Liver (tissue), 8 donors: ENCODE measurements at regions not wholly inside any gene's neighbourhood (a gene's known extent, or its start where the extent isn't known, plus 50 kb on each side); places are given as distances from the start of the nearest gene placed in this dataset.

Experiments
- DNase-seq: peaks from one replicate; pipeline ENCODE4 v3.0.0-alpha.2; 2017; ENCODE audit warnings: low spot score
- H3K27ac ChIP-seq, 2 donors: one replicate each; pipeline ENCODE4 v1.7.0; 2013; ENCODE audit warnings: inconsistent platforms in 2 of 2, low read length in 2 of 2, control low read depth in 1 of 2, low read depth in 1 of 2, mild to moderate bottlenecking in 1 of 2
- H3K27me3 ChIP-seq, 4 donors: one replicate each; pipeline versions ENCODE4 v1.6.1 to v1.7.0; 2013; ENCODE audit warnings: low read length in 3 of 4, inconsistent platforms in 1 of 4, mild to moderate bottlenecking in 1 of 4, moderate library complexity in 1 of 4; ENCODE audit not compliant: control insufficient read depth in 4 of 4, insufficient read depth in 4 of 4
- H3K36me3 ChIP-seq, 4 donors: one replicate each; pipeline versions ENCODE4 v1.6.1 to v1.7.0; 2013; ENCODE audit warnings: low read length in 3 of 4, mild to moderate bottlenecking in 3 of 4, low read depth in 1 of 4, moderate library complexity in 1 of 4; ENCODE audit not compliant: control insufficient read depth in 4 of 4, insufficient read depth in 3 of 4
- H3K4me1 ChIP-seq, 4 donors: one replicate each; pipeline versions ENCODE4 v1.6.1 to v1.7.0; 2013; ENCODE audit warnings: low read length in 3 of 4, mild to moderate bottlenecking in 3 of 4, moderate library complexity in 1 of 4; ENCODE audit not compliant: control insufficient read depth in 4 of 4, insufficient read depth in 4 of 4
- H3K4me3 ChIP-seq, 3 donors: one replicate each; pipeline versions ENCODE4 v1.6.1 to v1.7.0; 2013; ENCODE audit warnings: low read length in 3 of 3, control low read depth in 1 of 3, low read depth in 1 of 3, mild to moderate bottlenecking in 1 of 3
- H3K9ac ChIP-seq, 2 donors: one replicate each; pipeline ENCODE4 v1.7.0; 2013; ENCODE audit warnings: low read length in 2 of 2, mild to moderate bottlenecking in 2 of 2, moderate library complexity in 2 of 2, control low read depth in 1 of 2, low read depth in 1 of 2
- H3K9me3 ChIP-seq, 4 donors: one replicate each; pipeline versions ENCODE4 v1.6.1 to v1.7.0; 2013; ENCODE audit warnings: low read length in 3 of 4; ENCODE audit not compliant: control insufficient read depth in 4 of 4
- ATF3 ChIP-seq: IDR thresholded peaks from 2 replicates; pipeline ENCODE4 v1.6.1; 2016; ENCODE audit warnings: antibody characterized with exemption
- CTCF ChIP-seq: fragments of 150-350 bp; IDR thresholded peaks from 2 replicates; pipeline ENCODE4 v1.5.1; 2017; ENCODE audit warnings: improper control_type of control experiment, low read depth, low read length; ENCODE audit not compliant: missing input control
- EGR1 ChIP-seq, 2 donors: IDR thresholded peaks; 2 replicates each; pipeline ENCODE4 v1.6.1; 2016 to 2018; ENCODE audit warnings: antibody characterized with exemption in 2 of 2, low read depth in 2 of 2
- FOXA2 ChIP-seq: IDR thresholded peaks from 2 replicates; pipeline ENCODE4 v1.6.1; 2016; ENCODE audit warnings: antibody characterized with exemption
- GABPA ChIP-seq, 2 donors: IDR thresholded peaks in 1 of 2; conservative IDR thresholded peaks in 1 of 2; 2 replicates each; pipeline ENCODE4 v1.6.1; 2016; ENCODE audit warnings: antibody characterized with exemption in 2 of 2, mild to moderate bottlenecking in 1 of 2, moderate library complexity in 1 of 2
- HNF4A ChIP-seq, 2 donors: conservative IDR thresholded peaks; 2 replicates each; pipeline ENCODE4 v1.6.1; 2016; ENCODE audit warnings: antibody characterized with exemption in 2 of 2, mild to moderate bottlenecking in 2 of 2
- HNF4G ChIP-seq: IDR thresholded peaks from 2 replicates; pipeline ENCODE4 v1.6.1; 2016; ENCODE audit warnings: antibody characterized with exemption
- JUND ChIP-seq, 2 donors: IDR thresholded peaks; 2 replicates each; pipeline ENCODE4 v1.6.1; 2016; ENCODE audit warnings: antibody characterized with exemption in 2 of 2
- MAX ChIP-seq: IDR thresholded peaks from 2 replicates; pipeline ENCODE4 v1.6.1; 2016; ENCODE audit warnings: antibody characterized with exemption
- NR2F2 ChIP-seq: IDR thresholded peaks from 2 replicates; pipeline ENCODE4 v1.6.1; 2016; ENCODE audit warnings: antibody characterized with exemption
- RAD21 ChIP-seq, 2 donors: IDR thresholded peaks; 2 replicates each; pipeline ENCODE4 v1.6.1; 2016; ENCODE audit warnings: antibody characterized with exemption in 2 of 2, mild to moderate bottlenecking in 2 of 2
- REST ChIP-seq: IDR thresholded peaks from 2 replicates; pipeline ENCODE4 v1.6.1; 2016; ENCODE audit warnings: antibody characterized with exemption, mild to moderate bottlenecking
- RXRA ChIP-seq, 2 donors: IDR thresholded peaks; 2 replicates each; pipeline ENCODE4 v1.6.1; 2017 to 2018; ENCODE audit warnings: antibody characterized with exemption in 2 of 2, mild to moderate bottlenecking in 1 of 2
- SP1 ChIP-seq: IDR thresholded peaks from 2 replicates; pipeline ENCODE4 v1.6.1; 2018; ENCODE audit warnings: antibody characterized with exemption, mild to moderate bottlenecking
- ZBTB33 ChIP-seq: IDR thresholded peaks from 2 replicates; pipeline ENCODE4 v1.6.1; 2016; ENCODE audit warnings: antibody characterized with exemption
- WGBS: extraction: QIAGEN DNeasy Blood & Tissue Kit; methylation state at CpG from one replicate; pipeline ENCODE4 v1.1.7; 2013; 5-methylcytosine and 5-hydroxymethylcytosine counted together
- donor health status: healthy.
- donor health status: healthy.
- donor health status: healthy.
- donor health status: healthy.
- donor health status: healthy.

GRCh38 chr9:118527261-118527660 is 823.1 kb downstream of the TLR4 start:
- H3K27me3 ChIP-seq: no peaks in the 10 kb centered on the region
- no peak for DNase-seq
- no peaks in the 10 kb centered on the region for H3K4me1 ChIP-seq
- WGBS: 83% methylated on average over 1 of the region's 1 CpG
- no peak overlapping the region for H3K27ac ChIP-seq
- no peak overlapping the region for H3K4me3 ChIP-seq
- no peak for TF ChIP-seq NR2F2
- TF ChIP-seq GABPA (IDR thresholded peaks at IDR 0.05 in 1 of 2, conservative IDR thresholded peaks at IDR 0.05 in 1 of 2): no peak
- no peak for TF ChIP-seq JUND (IDR thresholded peaks at IDR 0.05)
- TF ChIP-seq HNF4A (conservative IDR thresholded peaks at IDR 0.05): no peak
- no peak for TF ChIP-seq ATF3
- no peak for TF ChIP-seq FOXA2
- TF ChIP-seq HNF4G: no peak
- no peak for TF ChIP-seq ZBTB33
- no peak for TF ChIP-seq EGR1 (IDR thresholded peaks at IDR 0.05; ENCODE audit: low read depth in 2 of 2)
- no peak for TF ChIP-seq RXRA (IDR thresholded peaks at IDR 0.05)
- no peaks in the 10 kb centered on the region for H3K9me3 ChIP-seq
- H3K36me3 ChIP-seq: no peaks in the 10 kb centered on the region
- no peak overlapping the region for H3K9ac ChIP-seq

- Histone ChIP-seq H3K27ac (no peak overlapping the region), H3K9ac (no peak overlapping the region), H3K27me3 (no peaks in the 10 kb centered on the region), H3K36me3 (no peaks in the 10 kb centered on the region), H3K4me1 (no peaks in the 10 kb centered on the region), H3K4me3 (no peak overlapping the region), H3K9me3 (no peaks in the 10 kb centered on the region)
- no peak for TF ChIP-seq HNF4G
- TF ChIP-seq HNF4A (conservative IDR thresholded peaks at IDR 0.05): no peak
- no peak for TF ChIP-seq CTCF
- TF ChIP-seq RXRA (IDR thresholded peaks at IDR 0.05): no peak
- no peak for TF ChIP-seq FOXA2
- TF ChIP-seq JUND (IDR thresholded peaks at IDR 0.05): no peak
- TF ChIP-seq ATF3: no peak
- TF ChIP-seq GABPA (IDR thresholded peaks at IDR 0.05 in 1 of 2, conservative IDR thresholded peaks at IDR 0.05 in 1 of 2): no peak
- no peak for TF ChIP-seq SP1
- no peak for TF ChIP-seq RAD21 (IDR thresholded peaks at IDR 0.05)
- no peak for TF ChIP-seq MAX
- no peak for TF ChIP-seq REST
- DNase-seq: no peak
- 26% methylated on average over 3 of the region's 3 CpGs for WGBS
Observed at GRCh38 chr9:118529210-118529609, 825.0 kb downstream of the TLR4 start.
